NCI-H82 treated with DMSO at 0.1 percent for 48 hours (cell line): ENCODE measurements at regions not wholly inside any gene's neighbourhood (a gene's known extent, or its start where the extent isn't known, plus 50 kb on each side); places are given as distances from the start of the nearest gene placed in this dataset.
"Not testable (repeated sequence)": the region's sequence is repeated elsewhere in the genome, so short reads cannot be mapped to it uniquely, and the experiment has no call there.

Experiments used
- DNase-seq: peaks from one replicate; lab custom pipeline; 2025; ENCODE audit not compliant: unreplicated experiment; lab: John Stamatoyannopoulos, UW

GRCh38 chr13:62473190-62473943 is 1057.7 kb upstream of the PCDH20 start:
- DNase-seq: no peak

- DNase-seq: no peak
Observed at GRCh38 chr13:62453761-62454160, 1038.1 kb upstream of the PCDH20 start.

- no peak for DNase-seq
Observed at GRCh38 chr13:62450759-62451158, 1035.1 kb upstream of the PCDH20 start.

- not testable (repeated sequence) for DNase-seq
Observed at GRCh38 chr13:62447771-62448382, 1032.2 kb upstream of the PCDH20 start.

- peak; percentile 89 for DNase-seq
Observed at GRCh38 chr13:62444805-62445204, 1029.2 kb upstream of the PCDH20 start.

- DNase-seq: no peak
Observed at GRCh38 chr13:62434081-62434480, 1018.4 kb upstream of the PCDH20 start.

- DNase-seq: no peak
Observed at GRCh38 chr13:62433660-62434059, 1018.0 kb upstream of the PCDH20 start.

GRCh38 chr13:62432906-62433305 is 1017.3 kb upstream of the PCDH20 start:
- no peak for DNase-seq

GRCh38 chr13:62432295-62432694 is 1016.6 kb upstream of the PCDH20 start:
- DNase-seq: no peak

- DNase-seq: no peak
Observed at GRCh38 chr13:62431852-62432251, 1016.2 kb upstream of the PCDH20 start.

GRCh38 chr13:62418872-62419271 is 1003.2 kb upstream of the PCDH20 start:
- DNase-seq: no peak

GRCh38 chr13:62418376-62418775 is 1002.7 kb upstream of the PCDH20 start:
- no peak for DNase-seq

- DNase-seq: no peak
Observed at GRCh38 chr13:62407871-62408270, 992.2 kb upstream of the PCDH20 start.

GRCh38 chr13:62388515-62388914 is 972.9 kb upstream of the PCDH20 start:
- DNase-seq: no peak

- no peak for DNase-seq
Observed at GRCh38 chr13:62387647-62388046, 972.0 kb upstream of the PCDH20 start.

- not testable (repeated sequence) for DNase-seq
Observed at GRCh38 chr13:62379241-62379640, 963.6 kb upstream of the PCDH20 start.

GRCh38 chr13:62377838-62378237 is 962.2 kb upstream of the PCDH20 start:
- DNase-seq: no peak

GRCh38 chr13:62375653-62376052 is 960.0 kb upstream of the PCDH20 start:
- no peak for DNase-seq

GRCh38 chr13:62371737-62372136 is 956.1 kb upstream of the PCDH20 start:
- DNase-seq: no peak

- not testable (repeated sequence) for DNase-seq
Observed at GRCh38 chr13:62367971-62368370, 952.3 kb upstream of the PCDH20 start.

- no peak for DNase-seq
Observed at GRCh38 chr13:62360609-62361008, 945.0 kb upstream of the PCDH20 start.

GRCh38 chr13:62358646-62358932 is 942.9 kb upstream of the PCDH20 start:
- no peak for DNase-seq
